ENCODE measurements at regions not wholly inside any gene's neighbourhood (a gene's known extent, or its start where the extent isn't known, plus 50 kb on each side); places are given as distances from the start of the nearest gene placed in this dataset.
"Not testable (repeated sequence)": the region's sequence is repeated elsewhere in the genome, so short reads cannot be mapped to it uniquely, and the experiment has no call there.

DNA sequence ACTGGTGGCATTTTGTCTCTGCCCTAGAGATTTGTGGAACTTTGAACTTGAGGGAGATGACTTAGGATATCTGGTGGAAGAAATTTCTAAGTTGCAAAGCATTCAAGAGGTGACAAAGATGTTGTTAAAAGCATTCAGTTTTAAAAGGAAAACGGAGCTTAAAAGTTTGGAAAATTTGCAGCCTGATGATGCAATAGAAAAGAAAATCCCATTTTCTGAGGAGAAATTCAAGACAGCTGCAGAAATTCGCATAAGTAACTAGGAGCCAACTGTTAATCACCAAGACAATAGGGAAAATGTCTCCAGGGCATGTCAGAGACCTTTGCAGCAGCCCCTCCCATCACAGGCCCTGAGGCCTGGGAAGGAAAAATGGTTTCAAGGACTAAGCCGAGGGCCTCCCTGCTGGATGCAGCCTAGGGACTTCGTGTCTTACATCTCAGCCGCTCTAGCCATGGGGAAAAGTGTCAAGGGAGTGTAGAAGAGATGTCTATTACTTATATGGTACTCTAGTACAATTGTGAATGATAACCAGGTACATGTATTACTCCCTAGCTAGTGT is 663.0 kb upstream of the CBLB start:
- not testable (repeated sequence) for H3K9ac ChIP-seq (ENCODE audit: low read length); H2AFZ ChIP-seq (ENCODE audit: low read length); DNase-seq; H3K27ac ChIP-seq (ENCODE audit: low read length); H3K4me1 ChIP-seq (ENCODE audit: low read length); H3K79me2 ChIP-seq (ENCODE audit: low read length); H4K20me1 ChIP-seq (ENCODE audit: insufficient read depth, low read depth, low read length); H3K27me3 ChIP-seq (ENCODE audit: low read length); H3K36me3 ChIP-seq (ENCODE audit: insufficient read depth, low read length); H3K4me2 ChIP-seq (ENCODE audit: low read depth, low read length, poor library complexity, severe bottlenecking); H3K9me3 ChIP-seq (ENCODE audit: low read length); H3K9me2 ChIP-seq (replicated peaks; ENCODE audit: insufficient read depth, low read length); H3K4me3 ChIP-seq (ENCODE audit: low read length)

DNA sequence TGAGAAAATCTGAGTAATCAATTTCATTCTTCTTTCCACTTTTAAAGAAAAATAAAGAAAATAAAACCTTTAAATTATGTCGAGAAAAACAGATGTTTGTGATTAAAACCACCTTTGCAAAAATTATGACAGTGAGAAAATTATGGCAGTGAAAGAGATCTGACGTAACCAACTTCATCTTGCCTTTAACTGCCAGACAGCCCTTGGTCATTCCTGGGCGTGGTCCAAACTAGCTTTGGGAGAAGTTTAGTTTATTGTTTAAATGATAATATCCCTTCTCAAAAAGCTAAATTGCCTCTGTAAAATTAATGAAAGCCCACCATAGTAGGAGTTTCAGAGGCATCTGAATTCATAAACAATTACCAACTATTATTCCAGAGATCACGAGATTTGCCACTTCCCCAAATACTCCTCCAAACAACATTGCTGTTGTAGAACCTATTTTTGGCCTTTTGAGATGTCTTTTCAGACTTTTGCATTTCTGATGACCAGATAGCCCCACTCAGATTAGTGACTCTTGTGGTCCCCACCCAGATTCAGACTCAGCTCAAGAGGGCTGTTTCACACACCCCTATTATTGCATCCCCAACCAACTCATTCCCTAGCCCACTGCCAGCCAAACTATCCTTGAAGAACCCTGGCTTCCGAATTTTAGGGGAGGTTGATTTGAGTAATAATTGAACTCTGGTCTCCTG is 664.4 kb upstream of the CBLB start:
- H3K4me2 ChIP-seq (ENCODE audit: low read depth, low read length, poor library complexity, severe bottlenecking): no peak overlapping the region

DNA sequence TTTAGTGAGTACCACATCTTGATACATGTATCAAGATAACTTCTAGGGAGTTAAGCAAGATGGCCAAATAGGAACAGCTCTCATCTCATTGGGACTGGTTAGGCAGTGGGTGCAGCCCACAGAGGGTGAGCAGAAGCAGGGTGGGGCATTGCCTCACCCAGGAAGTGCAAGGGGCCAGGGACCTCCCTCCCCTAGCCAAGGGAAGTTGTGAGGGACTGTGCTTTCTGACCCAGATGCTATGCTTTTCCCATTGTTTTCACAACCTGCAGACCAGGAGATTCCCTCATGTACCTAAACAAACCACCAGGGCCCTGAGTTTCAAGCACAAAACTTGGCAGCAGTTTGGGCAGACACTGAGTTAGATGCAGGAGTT is 665.0 kb upstream of the CBLB start:
- Histone ChIP-seq H3K9me3 (ENCODE audit: low read length) (no peaks in the 10 kb centered on the region), H3K79me2 (ENCODE audit: low read length) (no peaks in the 10 kb centered on the region), H3K27ac (ENCODE audit: low read length) (no peak overlapping the region), H3K27me3 (ENCODE audit: low read length) (no peaks in the 10 kb centered on the region), H4K20me1 (ENCODE audit: insufficient read depth, low read depth, low read length) (no peaks in the 10 kb centered on the region), H3K4me3 (ENCODE audit: low read length) (no peak overlapping the region), H3K36me3 (ENCODE audit: insufficient read depth, low read length) (no peaks in the 10 kb centered on the region), H3K4me2 (ENCODE audit: low read depth, low read length, poor library complexity, severe bottlenecking) (no peak overlapping the region), H2AFZ (ENCODE audit: low read length) (no peak overlapping the region), H3K4me1 (ENCODE audit: low read length) (no peaks in the 10 kb centered on the region), H3K9ac (ENCODE audit: low read length) (no peak overlapping the region), H3K9me2 (replicated peaks; ENCODE audit: insufficient read depth, low read length) (no peaks in the 10 kb centered on the region)
- no peak for DNase-seq

More for the DNA sequence above, 664.4 kb upstream of the CBLB start:
- no peaks in the 10 kb centered on the region for H4K20me1 ChIP-seq (ENCODE audit: insufficient read depth, low read depth, low read length)
- no peak overlapping the region for H3K9ac ChIP-seq (ENCODE audit: low read length)
- no peaks in the 10 kb centered on the region for H3K4me1 ChIP-seq (ENCODE audit: low read length)
- H3K9me2 ChIP-seq (replicated peaks; ENCODE audit: insufficient read depth, low read length): no peaks in the 10 kb centered on the region
- H3K4me3 ChIP-seq (ENCODE audit: low read length): no peak overlapping the region
- H3K79me2 ChIP-seq (ENCODE audit: low read length): no peaks in the 10 kb centered on the region
- H3K36me3 ChIP-seq (ENCODE audit: insufficient read depth, low read length): no peaks in the 10 kb centered on the region
- no peak overlapping the region for H2AFZ ChIP-seq (ENCODE audit: low read length)
- H3K27me3 ChIP-seq (ENCODE audit: low read length): no peaks in the 10 kb centered on the region
- H3K9me3 ChIP-seq (ENCODE audit: low read length): no peaks in the 10 kb centered on the region
- DNase-seq: no peak
- no peak overlapping the region for H3K27ac ChIP-seq (ENCODE audit: low read length)

DNA sequence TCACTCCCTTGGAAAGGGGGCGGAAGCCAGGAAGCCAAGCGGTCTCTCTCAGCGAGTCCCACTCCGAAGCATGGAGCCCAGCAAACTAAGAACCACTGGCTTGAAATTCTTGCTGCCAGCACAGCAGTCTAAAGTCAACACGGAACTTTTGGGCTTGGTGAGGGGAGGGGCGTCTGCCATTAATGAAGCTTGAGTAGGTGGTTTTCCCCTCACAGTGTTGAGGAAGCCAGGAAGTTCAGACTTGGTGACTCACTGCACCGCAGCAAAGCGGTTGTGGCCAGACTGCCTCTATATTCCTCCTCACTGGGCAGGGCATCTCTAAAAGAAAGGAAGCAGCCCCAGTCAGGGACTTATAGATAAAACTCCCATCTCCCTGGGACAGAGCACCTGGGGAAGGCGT is 665.4 kb upstream of the CBLB start:
- Histone ChIP-seq H3K36me3 (ENCODE audit: insufficient read depth, low read length) (no peaks in the 10 kb centered on the region), H3K4me2 (ENCODE audit: low read depth, low read length, poor library complexity, severe bottlenecking) (no peak overlapping the region), H3K9me2 (replicated peaks; ENCODE audit: insufficient read depth, low read length) (no peaks in the 10 kb centered on the region), H2AFZ (ENCODE audit: low read length) (no peak overlapping the region), H3K79me2 (ENCODE audit: low read length) (no peaks in the 10 kb centered on the region), H3K9ac (ENCODE audit: low read length) (no peak overlapping the region), H3K27ac (ENCODE audit: low read length) (no peak overlapping the region), H4K20me1 (ENCODE audit: insufficient read depth, low read depth, low read length) (no peaks in the 10 kb centered on the region), H3K9me3 (ENCODE audit: low read length) (no peaks in the 10 kb centered on the region), H3K4me1 (ENCODE audit: low read length) (no peaks in the 10 kb centered on the region), H3K4me3 (ENCODE audit: low read length) (no peak overlapping the region), H3K27me3 (ENCODE audit: low read length) (no peaks in the 10 kb centered on the region)
- DNase-seq: no peak

DNA sequence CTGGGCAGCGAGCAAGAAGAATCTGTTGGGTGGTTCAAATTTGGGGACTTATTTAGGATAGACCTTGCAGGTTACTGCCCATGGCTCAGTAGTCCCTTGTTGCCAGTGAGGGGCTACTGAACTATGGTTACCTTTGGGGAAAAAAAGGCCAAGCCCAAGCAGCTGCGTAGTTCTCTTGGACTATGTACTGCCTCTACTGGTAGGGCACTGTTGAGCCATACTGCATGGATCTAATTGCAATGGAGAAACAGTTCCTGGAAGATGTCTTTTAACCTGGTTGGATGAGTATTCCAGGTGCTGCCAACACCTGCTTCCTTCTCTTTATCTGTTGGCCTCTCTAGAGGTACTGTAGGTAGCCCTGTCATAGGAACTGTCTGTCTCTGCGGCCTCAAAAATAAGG is 671.9 kb upstream of the CBLB start:
- no peak overlapping the region for H3K4me3 ChIP-seq (ENCODE audit: low read length)
- no peak overlapping the region for H2AFZ ChIP-seq (ENCODE audit: low read length)

DNA sequence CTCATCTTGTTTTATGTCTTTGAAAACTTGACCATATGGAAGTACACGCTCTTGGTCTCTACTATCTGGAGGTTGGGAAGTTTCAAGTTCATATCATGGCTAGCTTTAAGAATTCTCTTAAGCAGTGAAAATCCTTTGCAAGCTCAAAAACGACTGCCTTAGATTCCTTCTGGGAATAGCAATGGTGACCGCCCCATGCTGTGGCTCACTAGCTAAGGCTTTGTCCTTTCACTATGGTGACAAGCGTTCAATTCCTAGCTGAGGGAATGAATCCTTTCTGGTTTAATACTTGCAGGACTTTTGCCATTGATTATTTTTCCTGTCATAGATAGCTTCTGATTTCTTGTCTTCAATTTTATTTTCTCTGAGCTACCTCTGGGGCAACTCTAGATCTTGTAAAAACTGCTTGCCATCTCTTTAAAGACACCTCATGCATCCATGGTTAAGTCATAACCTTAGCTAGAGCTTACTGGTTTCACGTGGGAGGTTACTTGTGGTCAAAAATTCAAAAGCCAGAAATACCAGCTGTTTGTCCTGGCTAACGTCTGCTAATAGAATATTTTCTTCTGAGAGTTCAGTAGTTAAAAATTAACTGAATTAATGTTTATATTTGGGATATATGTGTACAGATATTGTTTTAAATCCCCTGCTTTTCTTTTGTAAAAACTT is 673.4 kb upstream of the CBLB start:
- Histone ChIP-seq H2AFZ (ENCODE audit: low read length) (no peak overlapping the region), H3K36me3 (ENCODE audit: insufficient read depth, low read length) (no peaks in the 10 kb centered on the region), H4K20me1 (ENCODE audit: insufficient read depth, low read depth, low read length) (no peaks in the 10 kb centered on the region), H3K79me2 (ENCODE audit: low read length) (no peaks in the 10 kb centered on the region), H3K9ac (ENCODE audit: low read length) (no peak overlapping the region), H3K9me3 (ENCODE audit: low read length) (no peaks in the 10 kb centered on the region), H3K4me3 (ENCODE audit: low read length) (no peak overlapping the region), H3K4me2 (ENCODE audit: low read depth, low read length, poor library complexity, severe bottlenecking) (no peak overlapping the region), H3K4me1 (ENCODE audit: low read length) (no peaks in the 10 kb centered on the region), H3K27me3 (ENCODE audit: low read length) (no peaks in the 10 kb centered on the region), H3K27ac (ENCODE audit: low read length) (no peak overlapping the region), H3K9me2 (replicated peaks; ENCODE audit: insufficient read depth, low read length) (no peaks in the 10 kb centered on the region)
- no peak for DNase-seq

More for the DNA sequence above, 671.9 kb upstream of the CBLB start:
- H3K9me3 ChIP-seq (ENCODE audit: low read length): no peaks in the 10 kb centered on the region
- H3K9ac ChIP-seq (ENCODE audit: low read length): no peak overlapping the region
- no peaks in the 10 kb centered on the region for H3K4me1 ChIP-seq (ENCODE audit: low read length)
- H3K36me3 ChIP-seq (ENCODE audit: insufficient read depth, low read length): no peaks in the 10 kb centered on the region
- H3K27ac ChIP-seq (ENCODE audit: low read length): no peak overlapping the region
- H3K79me2 ChIP-seq (ENCODE audit: low read length): no peaks in the 10 kb centered on the region
- H4K20me1 ChIP-seq (ENCODE audit: insufficient read depth, low read depth, low read length): no peaks in the 10 kb centered on the region
- DNase-seq: no peak
- H3K9me2 ChIP-seq (replicated peaks; ENCODE audit: insufficient read depth, low read length): no peaks in the 10 kb centered on the region
- H3K4me2 ChIP-seq (ENCODE audit: low read depth, low read length, poor library complexity, severe bottlenecking): no peak overlapping the region
- H3K27me3 ChIP-seq (ENCODE audit: low read length): no peaks in the 10 kb centered on the region

DNA sequence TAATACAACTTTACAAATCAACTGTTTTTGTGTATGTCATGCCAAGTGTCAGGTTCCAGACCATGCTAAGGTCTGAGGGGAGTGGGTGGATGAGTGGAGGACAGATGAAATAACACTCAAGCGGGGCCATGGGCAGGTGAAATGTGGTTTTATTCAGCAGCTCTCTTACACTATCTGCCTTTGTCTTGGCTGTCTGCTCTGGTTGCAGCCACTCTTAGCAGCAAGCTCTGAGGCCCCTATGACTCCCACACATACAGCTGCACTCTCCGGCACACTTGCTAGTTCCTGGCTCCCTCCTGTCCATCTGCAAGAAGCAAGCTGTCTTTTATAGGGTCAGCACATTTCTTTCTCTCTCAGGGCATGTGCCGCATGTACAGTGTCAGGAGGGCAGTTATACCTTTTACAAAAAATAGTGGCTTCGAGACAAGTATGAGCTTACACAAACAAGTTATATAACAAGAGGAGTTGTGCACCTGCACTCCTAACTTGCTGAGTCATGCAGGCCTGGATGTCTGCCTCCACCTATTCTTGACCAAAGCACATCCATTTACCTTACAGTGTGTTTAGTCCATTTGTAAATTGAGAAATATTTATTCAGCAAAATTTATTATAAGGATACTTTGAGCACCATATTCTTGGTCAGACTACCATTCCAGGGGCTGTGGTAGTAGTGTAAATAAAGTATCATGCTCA is 683.7 kb upstream of the CBLB start:
- Histone ChIP-seq H3K27ac (ENCODE audit: low read length) (no peak overlapping the region), H3K4me1 (ENCODE audit: low read length) (no peaks in the 10 kb centered on the region), H3K36me3 (ENCODE audit: insufficient read depth, low read length) (no peaks in the 10 kb centered on the region), H3K4me3 (ENCODE audit: low read length) (no peak overlapping the region), H3K79me2 (ENCODE audit: low read length) (no peaks in the 10 kb centered on the region), H2AFZ (ENCODE audit: low read length) (no peak overlapping the region), H3K9me2 (replicated peaks; ENCODE audit: insufficient read depth, low read length) (no peaks in the 10 kb centered on the region), H3K9me3 (ENCODE audit: low read length) (no peaks in the 10 kb centered on the region), H3K4me2 (ENCODE audit: low read depth, low read length, poor library complexity, severe bottlenecking) (no peak overlapping the region), H3K27me3 (ENCODE audit: low read length) (no peaks in the 10 kb centered on the region), H4K20me1 (ENCODE audit: insufficient read depth, low read depth, low read length) (no peaks in the 10 kb centered on the region), H3K9ac (ENCODE audit: low read length) (no peak overlapping the region)
- no peak for DNase-seq

DNA sequence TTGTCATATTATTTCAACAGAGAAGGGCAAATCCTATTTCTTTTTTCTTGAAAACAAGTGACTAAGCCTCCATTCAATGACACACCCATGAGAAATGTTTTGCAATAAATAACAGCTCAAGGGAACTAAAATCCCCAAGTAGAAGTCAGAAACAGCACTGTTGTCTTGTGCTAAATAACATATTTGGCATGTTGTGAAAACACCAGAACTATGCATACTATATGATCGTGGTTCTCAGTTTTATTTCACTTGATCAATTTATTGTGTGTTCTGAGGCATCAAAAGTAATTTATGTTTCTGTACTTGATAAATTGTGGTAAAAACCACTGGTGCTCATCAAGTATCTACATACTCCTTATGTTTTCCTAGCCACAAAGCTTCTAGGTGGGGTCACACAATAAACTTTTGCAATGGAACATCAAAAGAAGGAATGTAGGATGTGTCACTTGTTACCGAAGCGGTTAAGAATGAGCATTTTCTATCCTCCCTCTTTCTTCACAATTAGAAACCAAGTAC is 691.7 kb upstream of the CBLB start:
- H2AFZ ChIP-seq (ENCODE audit: low read length): no peak overlapping the region
- no peaks in the 10 kb centered on the region for H3K27me3 ChIP-seq (ENCODE audit: low read length)
- no peak for DNase-seq
- no peak overlapping the region for H3K4me3 ChIP-seq (ENCODE audit: low read length)
- H3K9ac ChIP-seq (ENCODE audit: low read length): no peak overlapping the region
- H3K4me2 ChIP-seq (ENCODE audit: low read depth, low read length, poor library complexity, severe bottlenecking): no peak overlapping the region
- H3K79me2 ChIP-seq (ENCODE audit: low read length): no peaks in the 10 kb centered on the region
- no peaks in the 10 kb centered on the region for H3K4me1 ChIP-seq (ENCODE audit: low read length)
- no peaks in the 10 kb centered on the region for H3K36me3 ChIP-seq (ENCODE audit: insufficient read depth, low read length)
- no peak overlapping the region for H3K27ac ChIP-seq (ENCODE audit: low read length)
- no peaks in the 10 kb centered on the region for H3K9me2 ChIP-seq (replicated peaks; ENCODE audit: insufficient read depth, low read length)
- H4K20me1 ChIP-seq (ENCODE audit: insufficient read depth, low read depth, low read length): no peaks in the 10 kb centered on the region
- H3K9me3 ChIP-seq (ENCODE audit: low read length): no peaks in the 10 kb centered on the region

Data from Karpas-422 (cell line).